ENCODE measurements at regions not wholly inside any gene's neighbourhood (a gene's known extent, or its start where the extent isn't known, plus 50 kb on each side); places are given as distances from the start of the nearest gene placed in this dataset.

GRCh38 chr13:106403280-106403679 lies 132.2 kb downstream of the EFNB2 start:
- H3K27ac ChIP-seq, result no peak overlapping the region
- no peak for DNase-seq
- WGBS, 4 donors, result 73 to 78% (median 76%) methylated on average over 4 of the region's 4 CpGs
- no peaks in the 10 kb centered on the region for H3K27me3 ChIP-seq
- H3K4me3 ChIP-seq, result no peak overlapping the region
- no peaks in the 10 kb centered on the region for H3K36me3 ChIP-seq (replicated peaks in 1 of 2)
- no peak for TF ChIP-seq POLR2A (IDR thresholded peaks at IDR 0.05)
- no peaks in the 10 kb centered on the region for H3K4me1 ChIP-seq (replicated peaks in 1 of 2)
- H3K9me3 ChIP-seq (replicated peaks in 1 of 3), result no peaks in the 10 kb centered on the region
- intact Hi-C loops (cut with DNase I), result no loop called here

- 82 to 85% (median 83%) methylated on average over 5 of the region's 5 CpGs for WGBS, 4 donors
- H3K36me3 ChIP-seq (replicated peaks in 1 of 2), result no peaks in the 10 kb centered on the region
- TF ChIP-seq POLR2A (IDR thresholded peaks at IDR 0.05) (no peak), CTCF (IDR thresholded peaks at IDR 0.05) (no peak)
- no peaks in the 10 kb centered on the region for H3K4me1 ChIP-seq (replicated peaks in 1 of 2)
- intact Hi-C loops (cut with DNase I), result no loop called here
- H3K9me3 ChIP-seq (replicated peaks in 1 of 3), result no peaks in the 10 kb centered on the region
- H3K27me3 ChIP-seq, result no peaks in the 10 kb centered on the region
- DNase-seq, result no peak
- H3K4me3 ChIP-seq, result no peak overlapping the region
- no peak overlapping the region for H3K27ac ChIP-seq
Observed at GRCh38 chr13:106402866-106403265, 132.6 kb downstream of the EFNB2 start.

- intact Hi-C loops (cut with DNase I), result no loop called here
- Histone ChIP-seq H3K4me3 (no peak overlapping the region), H3K27ac (no peak overlapping the region), H3K36me3 (replicated peaks in 1 of 2) (no peaks in the 10 kb centered on the region), H3K27me3 (no peaks in the 10 kb centered on the region), H3K4me1 (replicated peaks in 1 of 2) (no peaks in the 10 kb centered on the region), H3K9me3 (replicated peaks in 1 of 3) (no peaks in the 10 kb centered on the region)
- TF ChIP-seq CTCF (IDR thresholded peaks at IDR 0.05), result no peak
- no peak for TF ChIP-seq POLR2A (IDR thresholded peaks at IDR 0.05)
- 42 to 59% (median 47%) methylated on average over 3 of the region's 3 CpGs for whole genome bisulfite sequencing, 4 donors
- DNase-seq, result no peak
Observed at GRCh38 chr13:106401081-106401480, 134.4 kb downstream of the EFNB2 start.

- Histone ChIP-seq H3K36me3 (replicated peaks in 1 of 2) (no peaks in the 10 kb centered on the region), H3K4me3 (no peak overlapping the region), H3K4me1 (replicated peaks in 1 of 2) (no peaks in the 10 kb centered on the region), H3K9me3 (replicated peaks in 1 of 3) (no peaks in the 10 kb centered on the region), H3K27ac (no peak overlapping the region), H3K27me3 (no peaks in the 10 kb centered on the region)
- WGBS, 4 donors, result 53 to 76% (median 67%) methylated on average over 1 of the region's 1 CpG
- DNase-seq, result no peak
- intact Hi-C loops (cut with DNase I), result no loop called here
- TF ChIP-seq CTCF (IDR thresholded peaks at IDR 0.05) (no peak), POLR2A (IDR thresholded peaks at IDR 0.05) (no peak)
Observed at GRCh38 chr13:106400289-106400688, 135.2 kb downstream of the EFNB2 start.

GRCh38 chr13:106398289-106398688 lies 137.2 kb downstream of the EFNB2 start:
- no peak for TF ChIP-seq CTCF (IDR thresholded peaks at IDR 0.05)
- no peak for TF ChIP-seq POLR2A (IDR thresholded peaks at IDR 0.05)
- H3K27ac ChIP-seq, result no peak overlapping the region
- no peaks in the 10 kb centered on the region for H3K9me3 ChIP-seq (replicated peaks in 1 of 3)
- 83 to 88% (median 86%) methylated on average over 1 of the region's 1 CpG for WGBS, 4 donors
- no peaks in the 10 kb centered on the region for H3K36me3 ChIP-seq (replicated peaks in 1 of 2)
- H3K4me3 ChIP-seq, result no peak overlapping the region
- no peak for DNase-seq
- intact Hi-C loops (cut with DNase I), result no loop called here
- no peaks in the 10 kb centered on the region for H3K4me1 ChIP-seq (replicated peaks in 1 of 2)
- no peaks in the 10 kb centered on the region for H3K27me3 ChIP-seq
